HCT116 (cell line): ENCODE measurements at regions not wholly inside any gene's neighbourhood (a gene's known extent, or its start where the extent isn't known, plus 50 kb on each side); places are given as distances from the start of the nearest gene placed in this dataset.

Experiments used
- ATAC-seq: fragments of 200-7000 bp; cut with Tn5 transposase; 2 replicates; pipeline ENCODE4 v1.9.1; 2020; ENCODE audit warnings: mild to moderate bottlenecking, moderate library complexity
- BruUV-seq: library from RNA; stranded (reverse); fragments of 400-500 nt; replicated peaks from 2 replicates; lab custom pipeline; 2021; lab: Mats Ljungman, UMichigan
- CTCF ChIA-PET: fragments of 300-600 bp; sonication (Branson Sonifier 250); formaldehyde crosslinking; loops from one replicate; lab custom pipeline; 2021; ENCODE audit warnings: antibody characterized with exemption; lab: Charles Lee
- POLR2A ChIA-PET: fragments of 300-600, 350-600 bp; sonication (Branson Sonifier 250); formaldehyde crosslinking; loops from one replicate; lab custom pipeline; 2021; ENCODE audit warnings: antibody characterized with exemption; lab: Charles Lee
- RAD21 ChIA-PET, 2 experiments: fragments of 300-600 bp; sonication (Branson Sonifier 250); formaldehyde crosslinking; loops; one replicate each; lab custom pipeline; 2023; ENCODE audit warnings: low total read pairs in 2 of 2; ENCODE audit not compliant: uncharacterized antibody in 2 of 2, unreplicated experiment in 2 of 2, low non-redundant PET in 1 of 2; lab: Charles Lee
- DNase-seq: peaks from one replicate; pipeline ENCODE4 v3.0.0-alpha.2; 2010; ENCODE audit warnings: low read depth, low spot score
- H2AFZ ChIP-seq: fragments of 200-600 bp; shearing (Covaris generic), sonication (generic); 2 replicates; pipeline ENCODE4 v1.6.1; 2017; ENCODE audit warnings: low read depth, mixed run types, mixed read lengths, antibody characterized with exemption, low read length; ENCODE audit not compliant: poor library complexity, severe bottlenecking
- H3K27ac ChIP-seq: 2 replicates; pipeline ENCODE4 v1.5.1; 2012; ENCODE audit warnings: low read depth, low read length
- H3K27me3 ChIP-seq: fragments of 200-600 bp; sonication (generic); 2 replicates; pipeline ENCODE4 v1.6.1; 2016; ENCODE audit warnings: mixed run types, low read length, mixed read lengths; ENCODE audit not compliant: insufficient read depth
- H3K36me3 ChIP-seq, 2 experiments: fragments of 200-500 bp in 1 of 2; fragments of 200-600 bp in 1 of 2; sonication (Bioruptor generic) in 1 of 2; sonication (generic) in 1 of 2; 2 replicates each; pipeline versions ENCODE4 v1.5.1 to v1.6.1; 2014 to 2016; ENCODE audit warnings: low read length in 2 of 2, inconsistent platforms in 1 of 2, mixed read lengths in 1 of 2, mixed run types in 1 of 2; ENCODE audit not compliant: insufficient read depth in 2 of 2, control insufficient read depth in 1 of 2
- H3K4me1 ChIP-seq, 2 experiments: fragments of 200-600 bp in 1 of 2; sonication (generic) in 1 of 2; 2 replicates each; pipeline versions ENCODE4 v1.5.1 to v1.6.1; 2012 to 2017; ENCODE audit warnings: low read length in 2 of 2, inconsistent platforms in 1 of 2, mild to moderate bottlenecking in 1 of 2, mixed read lengths in 1 of 2, mixed run types in 1 of 2, moderate library complexity in 1 of 2; ENCODE audit not compliant: insufficient read depth in 2 of 2, control insufficient read depth in 1 of 2
- H3K4me2 ChIP-seq: fragments of 200-600 bp; sonication (generic); 2 replicates; pipeline ENCODE4 v1.6.1; 2017; ENCODE audit warnings: mixed run types, low read length, mixed read lengths
- H3K4me3 ChIP-seq, 2 experiments: fragments of 200-600 bp in 1 of 2; sonication (generic) in 1 of 2; replicated peaks in 1 of 2; 2 replicates each; pipeline ENCODE4 v1.5.1; 2011 to 2016; ENCODE audit warnings: low read length in 2 of 2, control low read depth in 1 of 2, low read depth in 1 of 2, mild to moderate bottlenecking in 1 of 2, mixed read lengths in 1 of 2, mixed run types in 1 of 2
- H3K79me2 ChIP-seq: fragments of 200-600 bp; sonication (generic); 2 replicates; pipeline ENCODE4 v1.6.1; 2017; ENCODE audit warnings: mild to moderate bottlenecking, mixed run types, low read length, moderate library complexity, mixed read lengths; ENCODE audit not compliant: insufficient read depth
- H3K9ac ChIP-seq: fragments of 200-600 bp; sonication (generic); 2 replicates; pipeline ENCODE4 v1.6.1; 2016; ENCODE audit warnings: low read length, mixed read lengths
- H3K9me2 ChIP-seq: fragments of 200-600 bp; sonication (generic), shearing (Covaris generic); 2 replicates; pipeline ENCODE4 v1.6.1; 2017; ENCODE audit warnings: mixed run types, mild to moderate bottlenecking, moderate library complexity; ENCODE audit not compliant: insufficient read depth
- H3K9me3 ChIP-seq, 2 experiments: fragments of 200-500 bp in 1 of 2; fragments of 200-600 bp in 1 of 2; sonication (Bioruptor generic) in 1 of 2; sonication (generic) in 1 of 2; 2 replicates each; pipeline ENCODE4 v1.6.1; 2014 to 2017; ENCODE audit warnings: low read length in 2 of 2, mixed read lengths in 2 of 2, inconsistent platforms in 1 of 2, low read depth in 1 of 2, mild to moderate bottlenecking in 1 of 2, mixed run types in 1 of 2, moderate library complexity in 1 of 2; ENCODE audit not compliant: control insufficient read depth in 1 of 2, insufficient read depth in 1 of 2
- H4K20me1 ChIP-seq: fragments of 200-600 bp; sonication (generic), shearing (Covaris generic); 2 replicates; pipeline ENCODE4 v1.6.1; 2017; ENCODE audit warnings: mixed run types, mild to moderate bottlenecking, moderate library complexity; ENCODE audit not compliant: insufficient read depth
- EGR1 ChIP-seq: IDR thresholded peaks from 2 replicates; pipeline ENCODE4 v1.6.1; 2012; ENCODE audit warnings: low read depth
- ELF1 ChIP-seq: IDR thresholded peaks from 2 replicates; pipeline ENCODE4 v1.6.1; 2012; ENCODE audit warnings: low read depth, borderline replicate concordance
- EZH2 ChIP-seq: fragments of 200-600 bp; sonication (generic); IDR thresholded peaks from 2 replicates; pipeline ENCODE4 v1.6.1; 2017; ENCODE audit warnings: antibody characterized with exemption, mixed run types
- POLR2A ChIP-seq: IDR thresholded peaks from 2 replicates; pipeline ENCODE4 v1.7.0; 2011; ENCODE audit warnings: borderline replicate concordance; ENCODE audit not compliant: insufficient read depth, insufficient read length; ENCODE audit errors: extremely low read depth
- POLR2AphosphoS5 ChIP-seq: IDR thresholded peaks from 2 replicates; pipeline ENCODE4 v1.6.1; 2011; ENCODE audit warnings: mild to moderate bottlenecking, low read depth, low read length, moderate library complexity
- RAD21 ChIP-seq: IDR thresholded peaks from 2 replicates; pipeline ENCODE4 v1.6.1; 2012; ENCODE audit warnings: low read depth, mild to moderate bottlenecking
- SIN3A ChIP-seq: IDR thresholded peaks from 2 replicates; pipeline ENCODE4 v1.6.1; 2012; ENCODE audit warnings: low read depth
- SP1 ChIP-seq: IDR thresholded peaks from 2 replicates; pipeline ENCODE4 v1.6.1; 2012; ENCODE audit warnings: low read depth
- TCF7L2 ChIP-seq: IDR thresholded peaks from 2 replicates; pipeline ENCODE4 v1.7.0; 2011; ENCODE audit warnings: borderline replicate concordance, inconsistent platforms; ENCODE audit not compliant: insufficient read depth, insufficient read length; ENCODE audit errors: extremely low read depth
- YY1 ChIP-seq: IDR thresholded peaks from 2 replicates; pipeline ENCODE4 v1.6.1; 2011; ENCODE audit warnings: low read length, low read depth, moderate library complexity, mild to moderate bottlenecking; ENCODE audit not compliant: insufficient replicate concordance; ENCODE audit errors: extremely low read depth
- ZBTB33 ChIP-seq: IDR thresholded peaks from 2 replicates; pipeline ENCODE4 v1.6.1; 2011; ENCODE audit warnings: mild to moderate bottlenecking, low read length, moderate library complexity; ENCODE audit not compliant: insufficient replicate concordance; ENCODE audit errors: extremely low read depth
- ZFX ChIP-seq: fragments of 450-650 bp; IDR thresholded peaks from 2 replicates; pipeline ENCODE4 v1.6.1; 2017
- intact Hi-C: fragments of 100-400 bp; cut with micrococcal nuclease; formaldehyde crosslinking; loops from 2 replicates; pipeline ENCODE4 v1.10.0; 2022
- TF ChIP-seq, protein P1 (sequence below): IDR thresholded peaks from 2 replicates; pipeline ENCODE4 v1.6.1; 2012
- TF ChIP-seq, protein P2 (sequence below): IDR thresholded peaks from 2 replicates; pipeline ENCODE4 v1.6.1; 2012

- Histone ChIP-seq H3K4me1 (no peaks in the 10 kb centered on the region), H3K79me2 (no peaks in the 10 kb centered on the region), H3K4me2 (no peak overlapping the region), H3K9me3 (no peaks in the 10 kb centered on the region), H3K27ac (no peak overlapping the region), H3K27me3 (no peaks in the 10 kb centered on the region), H4K20me1 (no peaks in the 10 kb centered on the region), H3K9ac (no peak overlapping the region), H3K9me2 (no peaks in the 10 kb centered on the region), H2AFZ (no peak overlapping the region), H3K4me3 (no peak overlapping the region), H3K36me3 (no peaks in the 10 kb centered on the region)
- RAD21 ChIA-PET, result no interaction called here
- intact Hi-C loops, result no loop called here
- DNase-seq (no peak), ATAC-seq (no peak)
- BruUV-seq, result no TSS peak
- CTCF ChIA-PET, result interaction anchor here (0.9 to 1.6 kb wide), 5 partner anchors 14 to 375 kb away, joined by 3 to 8 read pairs (median 4); no protein-coding TSS in a partner anchor
- TF ChIP-seq EGR1 (no peak), YY1 (no peak), RAD21 (no peak), POLR2AphosphoS5 (no peak), EZH2 (no peak), ZBTB33 (no peak), SP1 (no peak), ZFX (no peak), ELF1 (no peak), TCF7L2 (no peak), POLR2A (no peak), SIN3A (no peak)
- TF ChIP-seq, protein P1, sequence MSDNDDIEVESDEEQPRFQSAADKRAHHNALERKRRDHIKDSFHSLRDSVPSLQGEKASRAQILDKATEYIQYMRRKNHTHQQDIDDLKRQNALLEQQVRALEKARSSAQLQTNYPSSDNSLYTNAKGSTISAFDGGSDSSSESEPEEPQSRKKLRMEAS, result no peak
- TF ChIP-seq, protein P2, sequence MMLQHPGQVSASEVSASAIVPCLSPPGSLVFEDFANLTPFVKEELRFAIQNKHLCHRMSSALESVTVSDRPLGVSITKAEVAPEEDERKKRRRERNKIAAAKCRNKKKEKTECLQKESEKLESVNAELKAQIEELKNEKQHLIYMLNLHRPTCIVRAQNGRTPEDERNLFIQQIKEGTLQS, result no peak
- POLR2A ChIA-PET, result interaction anchor here (1.2 kb wide), 1 partner anchor 374 kb away, joined by 4 read pairs; no protein-coding TSS in a partner anchor
Measured at GRCh38 chr5:34524123-34524522, 132.0 kb upstream of the RAI14 start.
